ENCODE measurements at regions not wholly inside any gene's neighbourhood (a gene's known extent, or its start where the extent isn't known, plus 50 kb on each side); places are given as distances from the start of the nearest gene placed in this dataset.

- no peak for ATAC-seq
- Histone ChIP-seq H3K4me1 (ENCODE audit: control insufficient read depth, insufficient read depth, low read length) (no peaks in the 10 kb centered on the region), H3K9me3 (ENCODE audit: control insufficient read depth, insufficient read depth, low read depth, low read length) (no peaks in the 10 kb centered on the region), H3K27me3 (ENCODE audit: control insufficient read depth, insufficient read depth, low read length) (no peaks in the 10 kb centered on the region), H3K27ac (ENCODE audit: low read length) (no peak overlapping the region), H3K36me3 (ENCODE audit: control insufficient read depth, insufficient read depth, low read length) (no peaks in the 10 kb centered on the region), H3K4me3 (ENCODE audit: low read depth in 2 of 2, low read length in 2 of 2) (no peak overlapping the region)
- intact Hi-C loops (cut with micrococcal nuclease; ENCODE audit: unreplicated experiment), result no loop called here
- TF ChIP-seq TCF7L2 (IDR thresholded peaks at IDR 0.05; ENCODE audit: low read depth, low read length), result no peak
- no peak for TF ChIP-seq REST (IDR thresholded peaks at IDR 0.05; ENCODE audit: insufficient read depth in 1 of 2, low read depth in 2 of 2, low read length in 1 of 2)
- no peak for TF ChIP-seq POLR2AphosphoS5 (IDR thresholded peaks at IDR 0.05; ENCODE audit: low read depth, low read length)
- no peak for TF ChIP-seq CTCF (IDR thresholded peaks at IDR 0.05)
- no peak for TF ChIP-seq SIN3A (IDR thresholded peaks at IDR 0.05; ENCODE audit: borderline replicate concordance, insufficient read depth, low read depth, low read length)
- POLR2A ChIA-PET, result no interaction called here
- in situ Hi-C loops (cut with HindIII; ENCODE audit: low pct_unique_long_range_greater_than_20kb, low sequenced_read_pairs), result no loop called here
- no peak for DNase-seq (ENCODE audit: low read depth, low spot score)
- no TSS peak for BruUV-seq (replicated peaks)
- CTCF ChIA-PET, result no interaction called here
Observed at GRCh38 chr3:28917895-28918475, 362.9 kb upstream of the RBMS3 start.

GRCh38 chr3:28922376-28922775, 358.5 kb upstream of the RBMS3 start:
- no peaks in the 10 kb centered on the region for H3K27me3 ChIP-seq (ENCODE audit: control insufficient read depth, insufficient read depth, low read length)
- no peak overlapping the region for H3K27ac ChIP-seq (ENCODE audit: low read length)
- BruUV-seq (replicated peaks), result no TSS peak
- no peaks in the 10 kb centered on the region for H3K4me1 ChIP-seq (ENCODE audit: control insufficient read depth, insufficient read depth, low read length)
- DNase-seq (ENCODE audit: low read depth, low spot score), result no peak
- CTCF ChIA-PET, result no interaction called here
- TF ChIP-seq TCF7L2 (IDR thresholded peaks at IDR 0.05; ENCODE audit: low read depth, low read length) (no peak), SIN3A (IDR thresholded peaks at IDR 0.05; ENCODE audit: borderline replicate concordance, insufficient read depth, low read depth, low read length) (no peak), REST (IDR thresholded peaks at IDR 0.05; ENCODE audit: insufficient read depth in 1 of 2, low read depth in 2 of 2, low read length in 1 of 2) (no peak), CTCF (IDR thresholded peaks at IDR 0.05) (no peak), POLR2AphosphoS5 (IDR thresholded peaks at IDR 0.05; ENCODE audit: low read depth, low read length) (no peak)
- ATAC-seq, result no peak
- POLR2A ChIA-PET, result no interaction called here
- in situ Hi-C loops (cut with HindIII; ENCODE audit: low pct_unique_long_range_greater_than_20kb, low sequenced_read_pairs), result no loop called here
- H3K4me3 ChIP-seq (ENCODE audit: low read depth in 2 of 2, low read length in 2 of 2), result no peak overlapping the region
- intact Hi-C loops (cut with micrococcal nuclease; ENCODE audit: unreplicated experiment), result no loop called here
- H3K9me3 ChIP-seq (ENCODE audit: control insufficient read depth, insufficient read depth, low read depth, low read length), result no peaks in the 10 kb centered on the region
- H3K36me3 ChIP-seq (ENCODE audit: control insufficient read depth, insufficient read depth, low read length), result no peaks in the 10 kb centered on the region
